Breast epithelium (tissue), 4 donors: ENCODE measurements at regions not wholly inside any gene's neighbourhood (a gene's known extent, or its start where the extent isn't known, plus 50 kb on each side); places are given as distances from the start of the nearest gene placed in this dataset.
A peak's percentile ranks its signal among the peaks of the same experiment; 100 is the strongest.

Source experiments
- DNase-seq, 2 donors: peaks; one replicate each; pipeline ENCODE4 v3.0.0-alpha.2; 2019; ENCODE audit warnings: low spot score in 2 of 2
- H3K27ac ChIP-seq, 2 donors: fragments of 200-600 bp; sonication (generic) in 1 of 2; one replicate each; pipeline ENCODE4 v1.5.1; 2016 to 2019; ENCODE audit warnings: mild to moderate bottlenecking in 1 of 2
- H3K27me3 ChIP-seq, 2 donors: fragments of 200-600 bp; sonication (generic) in 1 of 2; one replicate each; pipeline versions ENCODE4 v1.5.1 to v1.6.0; 2017 to 2019; ENCODE audit warnings: control low read depth in 1 of 2, mild to moderate bottlenecking in 1 of 2
- H3K36me3 ChIP-seq: fragments of 200-600 bp; one replicate; pipeline ENCODE4 v1.5.1; 2019
- H3K4me1 ChIP-seq, 2 donors: fragments of 200-600 bp; sonication (generic); one replicate each; pipeline ENCODE4 v1.5.1; 2016 to 2019; ENCODE audit warnings: control low read depth in 1 of 2
- H3K4me3 ChIP-seq, 3 donors: fragments of 200-600 bp; sonication (generic); 1 replicate in 2 of 3; 2 replicates in 1 of 3; pipeline ENCODE4 v1.5.1; 2016 to 2019; ENCODE audit warnings: mild to moderate bottlenecking in 3 of 3, moderate library complexity in 2 of 3
- H3K9me3 ChIP-seq, 2 donors: fragments of 200-600 bp; sonication (generic) in 1 of 2; one replicate each; pipeline ENCODE4 v1.5.1; 2016 to 2019; ENCODE audit warnings: control low read depth in 1 of 2
- CTCF ChIP-seq, 3 donors: fragments of 450-650 bp; IDR thresholded peaks; one replicate each; pipeline ENCODE4 v1.5.1; 2016 to 2017; ENCODE audit warnings: antibody characterized with exemption in 3 of 3, mild to moderate bottlenecking in 3 of 3, moderate library complexity in 3 of 3
- POLR2A ChIP-seq: fragments of 450-650 bp; IDR thresholded peaks from one replicate; pipeline ENCODE4 v1.6.1; 2016; ENCODE audit warnings: antibody characterized with exemption, mild to moderate bottlenecking, moderate library complexity
- POLR2AphosphoS5 ChIP-seq, 3 donors: sonication (generic); formaldehyde crosslinking; IDR thresholded peaks; one replicate each; pipeline ENCODE4 v1.6.1; 2017; ENCODE audit warnings: antibody characterized with exemption in 3 of 3
- intact Hi-C: fragments of 100-400 bp; cut with DNase I; formaldehyde crosslinking; loops from one replicate; pipeline ENCODE4 v1.15.1; 2023; ENCODE audit warnings: low total_unique reads

GRCh38 chr4:165760182-165760581 is 112.9 kb upstream of the TLL1 start:
- no peak for TF ChIP-seq POLR2AphosphoS5 (IDR thresholded peaks at IDR 0.05)
- no peak for TF ChIP-seq CTCF (IDR thresholded peaks at IDR 0.05)
- TF ChIP-seq POLR2A = no peak
- Histone ChIP-seq H3K27ac (no peak overlapping the region), H3K4me3 (no peak overlapping the region), H3K9me3 (no peaks in the 10 kb centered on the region), H3K4me1 (no peaks in the 10 kb centered on the region), H3K27me3 (no peaks in the 10 kb centered on the region), H3K36me3 (no peaks in the 10 kb centered on the region)
- intact Hi-C loops = no loop called here
- DNase-seq = no peak

- no peak overlapping the region for H3K4me3 ChIP-seq
- H3K9me3 ChIP-seq = no peaks in the 10 kb centered on the region
- no peak for TF ChIP-seq POLR2A
- no peak for TF ChIP-seq POLR2AphosphoS5 (IDR thresholded peaks at IDR 0.05)
- no peak for TF ChIP-seq CTCF (IDR thresholded peaks at IDR 0.05)
- no peak for DNase-seq
- no peaks in the 10 kb centered on the region for H3K36me3 ChIP-seq
- intact Hi-C loops = no loop called here
- no peak overlapping the region for H3K27ac ChIP-seq
- H3K27me3 ChIP-seq = no peaks in the 10 kb centered on the region
- no peaks in the 10 kb centered on the region for H3K4me1 ChIP-seq
Observed at GRCh38 chr4:165761963-165762362, 111.1 kb upstream of the TLL1 start.

GRCh38 chr4:165763640-165764039 is 109.4 kb upstream of the TLL1 start:
- no peaks in the 10 kb centered on the region for H3K27me3 ChIP-seq
- no peaks in the 10 kb centered on the region for H3K36me3 ChIP-seq
- TF ChIP-seq POLR2AphosphoS5 (IDR thresholded peaks at IDR 0.05) (no peak), CTCF (IDR thresholded peaks at IDR 0.05) (no peak), POLR2A (no peak)
- H3K9me3 ChIP-seq = no peaks in the 10 kb centered on the region
- no peaks in the 10 kb centered on the region for H3K4me1 ChIP-seq
- H3K4me3 ChIP-seq = no peak overlapping the region
- no peak for DNase-seq
- intact Hi-C loops = no loop called here
- no peak overlapping the region for H3K27ac ChIP-seq

- Histone ChIP-seq H3K9me3 (no peaks in the 10 kb centered on the region), H3K4me3 (no peak overlapping the region), H3K27ac (peak overlapping the region in 1 of 2 donors; percentile 15), H3K27me3 (no peaks in the 10 kb centered on the region), H3K4me1 (no peaks in the 10 kb centered on the region), H3K36me3 (no peaks in the 10 kb centered on the region)
- intact Hi-C loops = no loop called here
- TF ChIP-seq CTCF (IDR thresholded peaks at IDR 0.05) (no peak), POLR2A (no peak), POLR2AphosphoS5 (IDR thresholded peaks at IDR 0.05) (no peak)
- no peak for DNase-seq
Observed at GRCh38 chr4:165765053-165765452, 108.0 kb upstream of the TLL1 start.

GRCh38 chr4:165766018-165766417 is 107.0 kb upstream of the TLL1 start:
- intact Hi-C loops = no loop called here
- Histone ChIP-seq H3K4me3 (no peak overlapping the region), H3K9me3 (no peaks in the 10 kb centered on the region), H3K27ac (no peak overlapping the region), H3K4me1 (no peaks in the 10 kb centered on the region), H3K36me3 (no peaks in the 10 kb centered on the region), H3K27me3 (no peaks in the 10 kb centered on the region)
- TF ChIP-seq POLR2A (no peak), POLR2AphosphoS5 (IDR thresholded peaks at IDR 0.05) (no peak), CTCF (IDR thresholded peaks at IDR 0.05) (no peak)
- DNase-seq = no peak
